Upper lobe of right lung (tissue), 1 donor: ENCODE measurements at regions not wholly inside any gene's neighbourhood (a gene's known extent, or its start where the extent isn't known, plus 50 kb on each side); places are given as distances from the start of the nearest gene placed in this dataset.
A peak's percentile ranks its signal among the peaks of the same experiment; 100 is the strongest.

ENCODE experiments used
- ATAC-seq: fragments of 200-7000 bp; cut with Tn5 transposase; one replicate; pipeline ENCODE4 v1.9.1; 2020; ENCODE audit warnings: mild to moderate bottlenecking, moderate library complexity
- DNase-seq: peaks from one replicate; pipeline ENCODE4 v3.0.0-alpha.2; 2020
- H3K27ac ChIP-seq: fragments of 200-600 bp; one replicate; pipeline ENCODE4 v1.8.0; 2022
- H3K27me3 ChIP-seq: fragments of 200-600 bp; one replicate; pipeline ENCODE4 v1.8.0; 2022; ENCODE audit warnings: mild to moderate bottlenecking
- H3K36me3 ChIP-seq: fragments of 200-600 bp; one replicate; pipeline ENCODE4 v1.8.0; 2022
- H3K4me1 ChIP-seq: fragments of 200-600 bp; one replicate; pipeline ENCODE4 v1.8.0; 2022
- H3K4me3 ChIP-seq: fragments of 200-600 bp; one replicate; pipeline ENCODE4 v1.8.0; 2022; ENCODE audit warnings: mild to moderate bottlenecking
- H3K9me3 ChIP-seq: fragments of 200-600 bp; one replicate; pipeline ENCODE4 v1.8.0; 2022
- CTCF ChIP-seq: fragments of 200-600 bp; IDR thresholded peaks from one replicate; pipeline ENCODE4 v1.8.0; 2022; ENCODE audit warnings: antibody characterized with exemption
- intact Hi-C: fragments of 100-400 bp; cut with DNase I; formaldehyde crosslinking; loops from one replicate; pipeline ENCODE4 v1.11.0; 2022
- donor health status: DM: no; HTN: yes; CAD: no; lungs with severe emphysema.

DNA sequence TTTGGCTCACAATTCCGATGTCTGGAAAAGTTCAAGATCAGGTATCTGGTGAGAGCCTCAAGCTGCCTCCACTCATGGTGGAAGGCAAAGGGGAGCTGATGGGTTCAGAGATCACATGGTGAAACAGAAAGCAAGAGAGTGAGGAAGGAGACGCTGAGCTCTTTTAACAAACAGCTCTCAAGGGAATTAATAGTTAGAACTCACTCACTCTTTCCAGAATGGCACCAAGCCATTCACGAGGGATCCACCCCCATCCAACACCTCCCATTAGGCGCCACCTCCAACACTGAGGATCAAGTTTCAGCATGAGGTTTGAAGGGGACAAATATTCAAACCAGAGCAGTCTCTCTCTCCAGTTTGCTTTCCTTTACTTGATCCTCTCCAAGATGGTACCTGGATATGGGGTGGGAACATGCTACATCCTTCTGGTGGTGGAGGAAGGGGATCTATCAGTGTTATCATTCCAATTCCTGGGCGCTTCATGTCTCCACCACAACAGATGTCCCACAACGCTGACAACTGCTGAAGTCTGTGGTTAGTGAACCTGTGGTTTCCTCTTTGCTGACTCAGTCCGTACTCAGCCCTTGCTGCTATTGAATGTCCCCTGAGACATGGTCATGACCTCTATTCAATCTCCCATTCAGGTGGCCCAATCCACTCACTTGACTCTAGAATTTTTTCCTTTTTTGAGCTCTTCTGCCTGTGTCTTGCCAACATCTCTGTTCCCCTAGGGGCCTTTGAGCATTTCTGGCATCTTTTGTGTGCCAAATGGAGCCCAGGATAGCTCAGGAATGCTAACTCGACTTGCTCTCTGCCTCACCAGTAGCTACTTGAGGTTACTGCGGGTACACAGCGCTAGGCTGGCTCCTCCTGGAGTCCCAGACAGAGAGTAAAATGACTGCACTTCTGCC is 395.2 kb downstream of the MID1IP1 start:
- H3K27ac ChIP-seq, result no peak overlapping the region
- ATAC-seq (peak; percentile 58), DNase-seq (no peak)
- no peaks in the 10 kb centered on the region for H3K4me1 ChIP-seq
- no peaks in the 10 kb centered on the region for H3K27me3 ChIP-seq
- intact Hi-C loops, result no loop called here
- H3K36me3 ChIP-seq, result no peaks in the 10 kb centered on the region
- no peak overlapping the region for H3K4me3 ChIP-seq
- no peaks in the 10 kb centered on the region for H3K9me3 ChIP-seq
- no peak for TF ChIP-seq CTCF

- no peaks in the 10 kb centered on the region for H3K36me3 ChIP-seq
- no peaks in the 10 kb centered on the region for H3K4me1 ChIP-seq
- H3K9me3 ChIP-seq, result no peaks in the 10 kb centered on the region
- DNase-seq (no peak), ATAC-seq (no peak)
- H3K4me3 ChIP-seq, result no peak overlapping the region
- intact Hi-C loops, result no loop called here
- no peaks in the 10 kb centered on the region for H3K27me3 ChIP-seq
- no peak for TF ChIP-seq CTCF
- H3K27ac ChIP-seq, result no peak overlapping the region
Measured at GRCh38 chrX:39199429-39199828, 398.2 kb downstream of the MID1IP1 start.

DNA sequence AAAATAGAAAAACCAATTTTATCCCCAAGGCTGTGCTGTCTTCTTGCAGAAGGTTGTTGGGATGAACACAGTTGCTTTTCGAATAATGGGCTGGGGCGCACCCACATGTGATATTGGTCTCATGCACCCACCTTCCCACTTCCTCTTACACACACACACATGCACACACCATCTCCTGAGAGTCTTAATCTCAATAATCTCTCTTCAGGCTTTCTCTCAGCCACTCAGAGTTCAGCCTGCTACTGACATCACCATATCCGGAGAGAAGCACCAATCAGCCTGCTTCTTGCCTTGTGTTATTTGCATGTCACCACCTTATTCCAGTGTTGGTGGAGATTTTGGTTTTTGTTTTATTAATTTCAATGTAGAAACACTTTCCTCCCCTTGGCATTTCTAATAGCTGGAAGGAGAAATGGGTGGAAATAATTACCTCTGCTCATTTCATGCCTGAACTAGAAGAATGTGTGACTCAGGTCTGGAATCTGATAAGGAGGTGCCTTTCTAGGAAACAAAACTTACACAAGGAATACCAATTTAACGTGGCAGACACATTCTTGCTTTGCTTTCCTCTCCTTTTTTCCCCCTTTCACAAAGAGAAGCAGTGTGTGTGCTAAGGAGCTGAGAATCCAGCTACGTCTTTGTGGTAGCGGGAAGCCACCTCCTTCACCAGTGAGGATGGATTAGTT is 400.2 kb downstream of the MID1IP1 start:
- Histone ChIP-seq H3K36me3 (no peaks in the 10 kb centered on the region), H3K4me1 (no peaks in the 10 kb centered on the region), H3K27me3 (no peaks in the 10 kb centered on the region), H3K9me3 (no peaks in the 10 kb centered on the region), H3K27ac (no peak overlapping the region), H3K4me3 (no peak overlapping the region)
- TF ChIP-seq CTCF, result no peak
- ATAC-seq (no peak), DNase-seq (no peak)
- intact Hi-C loops, result no loop called here

DNA sequence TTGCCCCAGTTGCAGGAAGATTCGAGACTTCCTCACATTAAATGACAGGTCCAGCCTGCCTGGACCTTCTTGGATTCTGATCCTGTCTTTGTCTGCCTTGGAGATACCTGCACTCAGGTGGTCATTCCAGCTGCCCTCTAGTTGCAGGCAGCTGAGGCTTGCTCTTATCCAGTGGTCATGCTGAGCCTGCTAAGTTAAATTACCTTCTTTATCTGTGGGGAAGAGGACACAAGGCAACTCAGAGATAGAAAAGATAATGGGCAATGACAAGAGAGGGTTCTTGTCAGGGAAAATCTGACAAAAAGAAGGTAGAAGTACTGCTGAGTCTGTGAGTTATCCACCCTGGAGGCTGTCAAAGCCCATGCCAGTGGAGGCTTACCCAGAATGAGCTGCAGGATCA is 401.4 kb downstream of the MID1IP1 start:
- no peak overlapping the region for H3K27ac ChIP-seq
- no peak for TF ChIP-seq CTCF
- ATAC-seq, result no peak
- H3K4me3 ChIP-seq, result no peak overlapping the region
- intact Hi-C loops, result no loop called here
- no peaks in the 10 kb centered on the region for H3K36me3 ChIP-seq
- no peaks in the 10 kb centered on the region for H3K27me3 ChIP-seq
- DNase-seq, result no peak
- H3K9me3 ChIP-seq, result no peaks in the 10 kb centered on the region
- no peaks in the 10 kb centered on the region for H3K4me1 ChIP-seq

- intact Hi-C loops, result no loop called here
- H3K27ac ChIP-seq, result no peak overlapping the region
- ATAC-seq (no peak), DNase-seq (no peak)
- H3K36me3 ChIP-seq, result no peaks in the 10 kb centered on the region
- H3K27me3 ChIP-seq, result no peaks in the 10 kb centered on the region
- H3K4me1 ChIP-seq, result no peaks in the 10 kb centered on the region
- TF ChIP-seq CTCF, result no peak
- H3K4me3 ChIP-seq, result no peak overlapping the region
- H3K9me3 ChIP-seq, result no peaks in the 10 kb centered on the region
Measured at GRCh38 chrX:39203427-39203826, 402.2 kb downstream of the MID1IP1 start.
